ENCODE measurements at regions not wholly inside any gene's neighbourhood (a gene's known extent, or its start where the extent isn't known, plus 50 kb on each side); places are given as distances from the start of the nearest gene placed in this dataset.
A peak's percentile ranks its signal among the peaks of the same experiment; 100 is the strongest.

DNA sequence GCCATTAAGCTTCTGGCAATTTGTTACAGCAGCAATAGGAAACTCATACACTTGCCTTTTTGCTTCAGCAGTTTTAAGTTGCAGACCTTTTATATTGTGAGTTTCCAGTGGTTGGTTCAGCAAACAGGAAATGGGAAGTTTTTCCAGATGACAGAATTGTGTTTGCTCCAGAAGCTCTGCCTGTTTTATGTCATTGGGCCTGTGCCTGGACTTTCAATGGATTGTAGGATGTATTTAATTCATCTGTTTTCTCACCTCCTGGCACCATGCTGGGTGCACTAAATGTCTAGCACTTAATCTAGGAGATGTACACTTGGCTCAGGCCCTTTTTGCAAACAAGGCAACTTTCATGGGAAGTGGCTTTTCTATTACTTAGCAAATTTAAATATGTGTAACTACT is 100.4 kb upstream of the CLINT1 start:
- H4K20me1 ChIP-seq (ENCODE audit: insufficient read depth, low read depth, low read length): no peaks in the 10 kb centered on the region
- no peaks in the 10 kb centered on the region for H3K36me3 ChIP-seq (ENCODE audit: insufficient read depth, low read length)
- H3K79me2 ChIP-seq (ENCODE audit: low read length): no peaks in the 10 kb centered on the region
- no peak overlapping the region for H3K9ac ChIP-seq (ENCODE audit: low read length)
- H3K27me3 ChIP-seq (ENCODE audit: low read length): no peaks in the 10 kb centered on the region
- H2AFZ ChIP-seq (ENCODE audit: low read length): no peak overlapping the region
- no peaks in the 10 kb centered on the region for H3K9me3 ChIP-seq (ENCODE audit: low read length)
- DNase-seq: no peak
- no peak overlapping the region for H3K4me3 ChIP-seq (ENCODE audit: low read length)
- H3K27ac ChIP-seq (ENCODE audit: low read length): no peak overlapping the region
- no peaks in the 10 kb centered on the region for H3K4me1 ChIP-seq (ENCODE audit: low read length)
- H3K9me2 ChIP-seq (replicated peaks; ENCODE audit: insufficient read depth, low read length): no peaks in the 10 kb centered on the region
- H3K4me2 ChIP-seq (ENCODE audit: low read depth, low read length, poor library complexity, severe bottlenecking): no peak overlapping the region

- no peak overlapping the region for H3K9ac ChIP-seq (ENCODE audit: low read length)
- no peak overlapping the region for H3K4me2 ChIP-seq (ENCODE audit: low read depth, low read length, poor library complexity, severe bottlenecking)
- no peaks in the 10 kb centered on the region for H3K36me3 ChIP-seq (ENCODE audit: insufficient read depth, low read length)
- H3K79me2 ChIP-seq (ENCODE audit: low read length): no peaks in the 10 kb centered on the region
- no peak overlapping the region for H3K27ac ChIP-seq (ENCODE audit: low read length)
- no peak overlapping the region for H3K4me3 ChIP-seq (ENCODE audit: low read length)
- no peak overlapping the region for H2AFZ ChIP-seq (ENCODE audit: low read length)
- no peaks in the 10 kb centered on the region for H3K27me3 ChIP-seq (ENCODE audit: low read length)
- H3K4me1 ChIP-seq (ENCODE audit: low read length): no peaks in the 10 kb centered on the region
- no peaks in the 10 kb centered on the region for H3K9me3 ChIP-seq (ENCODE audit: low read length)
- H4K20me1 ChIP-seq (ENCODE audit: insufficient read depth, low read depth, low read length): no peaks in the 10 kb centered on the region
- DNase-seq: no peak
- H3K9me2 ChIP-seq (replicated peaks; ENCODE audit: insufficient read depth, low read length): no peaks in the 10 kb centered on the region
Observed at GRCh38 chr5:157956271-157956885, 97.4 kb upstream of the CLINT1 start.

GRCh38 chr5:157955541-157956172 is 96.7 kb upstream of the CLINT1 start:
- H3K4me1 ChIP-seq (ENCODE audit: low read length): no peaks in the 10 kb centered on the region
- no peak overlapping the region for H3K4me2 ChIP-seq (ENCODE audit: low read depth, low read length, poor library complexity, severe bottlenecking)
- no peaks in the 10 kb centered on the region for H3K36me3 ChIP-seq (ENCODE audit: insufficient read depth, low read length)
- no peaks in the 10 kb centered on the region for H3K79me2 ChIP-seq (ENCODE audit: low read length)
- H3K9me2 ChIP-seq (replicated peaks; ENCODE audit: insufficient read depth, low read length): no peaks in the 10 kb centered on the region
- no peak overlapping the region for H2AFZ ChIP-seq (ENCODE audit: low read length)
- H4K20me1 ChIP-seq (ENCODE audit: insufficient read depth, low read depth, low read length): no peaks in the 10 kb centered on the region
- no peaks in the 10 kb centered on the region for H3K27me3 ChIP-seq (ENCODE audit: low read length)
- no peak for DNase-seq
- H3K9me3 ChIP-seq (ENCODE audit: low read length): no peaks in the 10 kb centered on the region
- no peak overlapping the region for H3K4me3 ChIP-seq (ENCODE audit: low read length)
- no peak overlapping the region for H3K27ac ChIP-seq (ENCODE audit: low read length)
- H3K9ac ChIP-seq (ENCODE audit: low read length): no peak overlapping the region

- no peaks in the 10 kb centered on the region for H3K9me3 ChIP-seq (ENCODE audit: low read length)
- DNase-seq: no peak
- no peaks in the 10 kb centered on the region for H3K36me3 ChIP-seq (ENCODE audit: insufficient read depth, low read length)
- no peaks in the 10 kb centered on the region for H3K79me2 ChIP-seq (ENCODE audit: low read length)
- no peak overlapping the region for H3K27ac ChIP-seq (ENCODE audit: low read length)
- peaks cover 4% of the 10 kb centered on the region for H3K4me1 ChIP-seq (ENCODE audit: low read length)
- H2AFZ ChIP-seq (ENCODE audit: low read length): no peak overlapping the region
- no peaks in the 10 kb centered on the region for H3K9me2 ChIP-seq (replicated peaks; ENCODE audit: insufficient read depth, low read length)
- H3K4me2 ChIP-seq (ENCODE audit: low read depth, low read length, poor library complexity, severe bottlenecking): no peak overlapping the region
- no peaks in the 10 kb centered on the region for H4K20me1 ChIP-seq (ENCODE audit: insufficient read depth, low read depth, low read length)
- no peaks in the 10 kb centered on the region for H3K27me3 ChIP-seq (ENCODE audit: low read length)
- H3K4me3 ChIP-seq (ENCODE audit: low read length): no peak overlapping the region
- no peak overlapping the region for H3K9ac ChIP-seq (ENCODE audit: low read length)
Observed at GRCh38 chr5:157952374-157952685, 93.4 kb upstream of the CLINT1 start.

DNA sequence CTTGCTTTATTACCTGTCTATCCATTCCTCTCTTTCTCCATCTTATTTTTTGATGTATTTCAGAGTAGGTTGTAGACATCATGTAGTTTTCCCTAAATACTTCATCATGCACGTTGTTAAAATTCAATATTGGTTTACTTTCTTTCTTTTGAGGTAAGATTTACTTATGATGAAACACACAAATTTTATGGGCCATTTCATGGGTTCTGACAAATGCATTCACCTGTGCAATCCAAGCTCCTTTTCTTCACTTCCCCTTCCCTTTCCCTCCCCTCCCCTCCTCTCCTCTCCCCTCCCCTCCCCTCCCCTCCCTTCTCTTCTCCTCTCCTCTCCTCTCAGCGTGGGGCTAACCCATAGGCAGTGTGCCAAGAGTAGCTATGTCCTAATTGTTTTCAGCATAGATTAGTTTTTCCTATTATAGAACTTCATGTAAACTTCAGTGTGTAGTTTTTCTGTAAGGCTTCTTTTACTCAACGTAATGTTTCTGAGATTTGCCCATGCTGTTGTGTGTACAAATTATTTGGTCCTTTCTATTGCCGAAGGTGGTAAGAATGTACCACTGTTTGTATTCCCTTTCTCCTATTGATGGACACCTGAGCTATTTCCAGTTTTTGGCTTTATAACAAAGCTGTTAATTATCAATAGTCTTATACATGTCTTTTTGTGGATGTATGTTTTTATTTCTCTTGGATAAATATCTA is 92.9 kb upstream of the CLINT1 start:
- H3K27me3 ChIP-seq (ENCODE audit: low read length): no peaks in the 10 kb centered on the region
- DNase-seq: no peak
- no peak overlapping the region for H3K4me3 ChIP-seq (ENCODE audit: low read length)

GRCh38 chr5:157949520-157949919 is 90.6 kb upstream of the CLINT1 start:
- Histone ChIP-seq H3K4me2 (ENCODE audit: low read depth, low read length, poor library complexity, severe bottlenecking) (no peak overlapping the region), H4K20me1 (ENCODE audit: insufficient read depth, low read depth, low read length) (no peaks in the 10 kb centered on the region), H3K27ac (ENCODE audit: low read length) (no peak overlapping the region), H3K4me1 (ENCODE audit: low read length) (peaks cover 4% of the 10 kb centered on the region), H3K4me3 (ENCODE audit: low read length) (no peak overlapping the region), H3K27me3 (ENCODE audit: low read length) (no peaks in the 10 kb centered on the region), H2AFZ (ENCODE audit: low read length) (no peak overlapping the region), H3K9me2 (replicated peaks; ENCODE audit: insufficient read depth, low read length) (no peaks in the 10 kb centered on the region), H3K79me2 (ENCODE audit: low read length) (no peaks in the 10 kb centered on the region), H3K9ac (ENCODE audit: low read length) (no peak overlapping the region), H3K9me3 (ENCODE audit: low read length) (no peaks in the 10 kb centered on the region), H3K36me3 (ENCODE audit: insufficient read depth, low read length) (no peaks in the 10 kb centered on the region)
- DNase-seq: no peak

More for the DNA sequence above, 92.9 kb upstream of the CLINT1 start:
- no peaks in the 10 kb centered on the region for H3K36me3 ChIP-seq (ENCODE audit: insufficient read depth, low read length)
- H3K79me2 ChIP-seq (ENCODE audit: low read length): no peaks in the 10 kb centered on the region
- no peak overlapping the region for H3K4me2 ChIP-seq (ENCODE audit: low read depth, low read length, poor library complexity, severe bottlenecking)
- H3K4me1 ChIP-seq (ENCODE audit: low read length): peaks cover 4% of the 10 kb centered on the region
- H3K9ac ChIP-seq (ENCODE audit: low read length): no peak overlapping the region
- H3K9me3 ChIP-seq (ENCODE audit: low read length): no peaks in the 10 kb centered on the region
- H3K27ac ChIP-seq (ENCODE audit: low read length): no peak overlapping the region
- no peaks in the 10 kb centered on the region for H4K20me1 ChIP-seq (ENCODE audit: insufficient read depth, low read depth, low read length)
- no peak overlapping the region for H2AFZ ChIP-seq (ENCODE audit: low read length)
- H3K9me2 ChIP-seq (replicated peaks; ENCODE audit: insufficient read depth, low read length): no peaks in the 10 kb centered on the region

DNA sequence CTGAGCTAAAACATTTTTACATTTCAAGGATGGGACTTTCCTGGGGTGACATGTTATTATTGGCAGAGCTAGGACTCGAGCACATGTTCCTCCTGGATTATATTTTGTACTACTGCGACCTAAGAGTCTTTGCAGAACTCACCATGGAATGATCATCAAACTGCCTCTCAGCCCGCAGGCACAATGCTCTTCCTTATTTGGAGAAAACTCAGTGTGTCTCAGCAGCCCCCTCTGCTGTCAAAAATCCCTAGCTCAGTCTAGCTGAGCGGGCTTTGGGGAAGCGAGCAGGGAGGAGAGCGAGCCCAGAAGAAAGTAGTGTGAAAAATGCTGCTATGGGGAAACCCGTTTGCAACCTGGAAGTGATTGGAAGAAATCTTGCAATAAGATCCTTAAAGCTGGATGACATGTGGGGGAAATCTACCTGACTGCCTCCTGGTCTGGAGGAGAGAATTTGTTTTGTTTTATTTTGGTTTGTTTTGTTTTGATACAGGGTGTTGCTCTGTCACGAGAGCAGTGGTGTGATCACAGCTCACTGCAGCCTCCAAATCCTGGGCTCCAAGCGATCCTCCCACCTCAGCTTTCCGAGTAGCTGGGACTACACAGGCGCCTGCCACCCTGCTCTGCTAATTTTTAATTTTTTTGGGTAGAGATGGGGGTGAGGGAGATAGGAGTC is 89.9 kb upstream of the CLINT1 start:
- no peak overlapping the region for H3K4me3 ChIP-seq (ENCODE audit: low read length)
- 0 out of 2 replicates have a peak overlapping the region, but pooled peaks have one; percentile 7 for H2AFZ ChIP-seq (ENCODE audit: low read length)
- DNase-seq: peak; percentile 93
- peaks cover 4% of the 10 kb centered on the region for H3K4me1 ChIP-seq (ENCODE audit: low read length)
- H3K9ac ChIP-seq (ENCODE audit: low read length): no peak overlapping the region
- no peaks in the 10 kb centered on the region for H3K79me2 ChIP-seq (ENCODE audit: low read length)
- no peak overlapping the region for H3K27ac ChIP-seq (ENCODE audit: low read length)
- H3K27me3 ChIP-seq (ENCODE audit: low read length): no peaks in the 10 kb centered on the region
- H4K20me1 ChIP-seq (ENCODE audit: insufficient read depth, low read depth, low read length): no peaks in the 10 kb centered on the region
- no peaks in the 10 kb centered on the region for H3K9me3 ChIP-seq (ENCODE audit: low read length)
- no peaks in the 10 kb centered on the region for H3K9me2 ChIP-seq (replicated peaks; ENCODE audit: insufficient read depth, low read length)
- H3K36me3 ChIP-seq (ENCODE audit: insufficient read depth, low read length): no peaks in the 10 kb centered on the region
- H3K4me2 ChIP-seq (ENCODE audit: low read depth, low read length, poor library complexity, severe bottlenecking): peak overlapping the region; percentile 26

DNA sequence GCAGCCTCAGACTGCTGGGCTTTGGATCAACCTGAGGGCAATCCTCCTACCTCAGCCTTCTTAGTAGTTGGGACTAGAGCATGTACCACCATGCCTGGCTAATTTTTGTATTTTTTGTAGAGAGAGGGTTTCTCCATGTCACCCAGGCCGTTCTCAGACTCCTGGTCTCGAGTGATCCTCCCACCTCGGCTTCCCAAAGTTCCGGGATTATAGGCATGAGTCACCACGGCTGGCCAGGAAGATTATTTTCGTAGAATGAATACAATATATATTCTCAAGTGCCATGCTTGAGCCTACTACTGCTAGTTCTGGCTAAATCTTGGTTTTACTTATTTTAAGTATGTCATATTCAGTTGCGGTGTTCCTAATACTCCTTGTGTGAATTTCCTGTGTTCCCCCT is 88.2 kb upstream of the CLINT1 start:
- no peaks in the 10 kb centered on the region for H3K9me3 ChIP-seq (ENCODE audit: low read length)
- H3K9ac ChIP-seq (ENCODE audit: low read length): no peak overlapping the region
- no peaks in the 10 kb centered on the region for H3K9me2 ChIP-seq (replicated peaks; ENCODE audit: insufficient read depth, low read length)
- no peaks in the 10 kb centered on the region for H3K79me2 ChIP-seq (ENCODE audit: low read length)
- H3K27ac ChIP-seq (ENCODE audit: low read length): no peak overlapping the region
- no peak overlapping the region for H2AFZ ChIP-seq (ENCODE audit: low read length)
- H4K20me1 ChIP-seq (ENCODE audit: insufficient read depth, low read depth, low read length): no peaks in the 10 kb centered on the region
- DNase-seq: no peak
- H3K4me2 ChIP-seq (ENCODE audit: low read depth, low read length, poor library complexity, severe bottlenecking): no peak overlapping the region
- peaks cover 4% of the 10 kb centered on the region for H3K4me1 ChIP-seq (ENCODE audit: low read length)
- no peak overlapping the region for H3K4me3 ChIP-seq (ENCODE audit: low read length)
- no peaks in the 10 kb centered on the region for H3K36me3 ChIP-seq (ENCODE audit: insufficient read depth, low read length)
- no peaks in the 10 kb centered on the region for H3K27me3 ChIP-seq (ENCODE audit: low read length)
